PC-3 (cell line): ENCODE measurements at regions not wholly inside any gene's neighbourhood (a gene's known extent, or its start where the extent isn't known, plus 50 kb on each side); places are given as distances from the start of the nearest gene placed in this dataset.

ENCODE experiments used
- ATAC-seq: fragments of 200-7000 bp; cut with Tn5 transposase; 2 replicates; pipeline ENCODE4 v1.9.1; 2020; ENCODE audit warnings: mild to moderate bottlenecking, moderate library complexity
- BruUV-seq: library from RNA; stranded (reverse); fragments of 400-500 nt; replicated peaks from 2 replicates; lab custom pipeline; 2021; lab: Mats Ljungman, UMichigan
- CTCF ChIA-PET: fragments of 300-600 bp; sonication (Branson Sonifier 250); formaldehyde crosslinking; loops from one replicate; lab custom pipeline; 2022; ENCODE audit warnings: antibody characterized with exemption; lab: Charles Lee
- POLR2A ChIA-PET: fragments of 300-600 bp; sonication (Branson Sonifier 250); formaldehyde crosslinking; loops from one replicate; lab custom pipeline; 2022; ENCODE audit warnings: antibody characterized with exemption; ENCODE audit not compliant: unreplicated experiment; lab: Charles Lee
- DNase-seq: peaks from one replicate; pipeline ENCODE4 v3.0.0-alpha.2; 2015
- H2AFZ ChIP-seq: fragments of 300-600 bp; sonication (generic); 2 replicates; pipeline ENCODE4 v1.6.0; 2016; ENCODE audit warnings: antibody characterized with exemption, low read length
- H3F3A ChIP-seq: fragments of 300-600 bp; sonication (generic); one replicate; pipeline ENCODE4 v1.6.0; 2017; ENCODE audit warnings: antibody characterized with exemption, low read length, control low read depth, mild to moderate bottlenecking; ENCODE audit not compliant: unreplicated experiment
- H3K27ac ChIP-seq: fragments of 300-600 bp; sonication (generic); 2 replicates; pipeline ENCODE4 v1.5.1; 2016; ENCODE audit warnings: mild to moderate bottlenecking, low read length
- H3K27me3 ChIP-seq: fragments of 300-600 bp; sonication (generic); 2 replicates; pipeline ENCODE4 v1.6.1; 2016; ENCODE audit warnings: low read length, mixed read lengths
- H3K36me3 ChIP-seq: fragments of 300-600 bp; sonication (generic); 2 replicates; pipeline ENCODE4 v1.6.1; 2016; ENCODE audit warnings: low read depth, mixed run types, low read length, mixed read lengths
- H3K4me1 ChIP-seq: fragments of 300-600 bp; sonication (generic); 2 replicates; pipeline ENCODE4 v1.5.1; 2016; ENCODE audit warnings: low read length; ENCODE audit not compliant: insufficient read depth
- H3K4me2 ChIP-seq: fragments of 300-600 bp; sonication (generic); 2 replicates; pipeline ENCODE4 v1.6.0; 2016; ENCODE audit warnings: low read length
- H3K4me3 ChIP-seq: fragments of 300-600 bp; sonication (generic); 2 replicates; pipeline ENCODE4 v1.5.1; 2016; ENCODE audit warnings: mild to moderate bottlenecking, low read length, mixed read lengths
- H3K79me2 ChIP-seq: fragments of 300-600 bp; sonication (generic); 2 replicates; pipeline ENCODE4 v1.6.1; 2017; ENCODE audit warnings: low read length, mixed read lengths
- H3K9ac ChIP-seq: fragments of 300-600 bp; sonication (generic); 2 replicates; pipeline ENCODE4 v1.6.0; 2016; ENCODE audit warnings: mild to moderate bottlenecking, low read length
- H3K9me2 ChIP-seq: fragments of 300-600 bp; sonication (generic); replicated peaks from 2 replicates; pipeline ENCODE4 v1.6.1; 2016; ENCODE audit warnings: mixed run types, low read length, mixed read lengths
- H3K9me3 ChIP-seq: fragments of 300-600 bp; sonication (generic); 2 replicates; pipeline ENCODE4 v1.6.1; 2016; ENCODE audit warnings: low read length, mixed read lengths
- H4K20me1 ChIP-seq: fragments of 300-600 bp; sonication (generic); 2 replicates; pipeline ENCODE4 v1.6.1; 2016; ENCODE audit warnings: low read length, mixed read lengths
- CTCF ChIP-seq: fragments of 300-600 bp; sonication (generic); conservative IDR thresholded peaks from 2 replicates; pipeline ENCODE4 v1.5.1; 2017; ENCODE audit warnings: antibody characterized with exemption, low read depth, mild to moderate bottlenecking, low read length
- EZH2 ChIP-seq: fragments of 300-600 bp; sonication (generic); IDR thresholded peaks from one replicate; pipeline ENCODE4 v1.6.1; 2017; ENCODE audit warnings: antibody characterized with exemption, mild to moderate bottlenecking, low read length; ENCODE audit not compliant: unreplicated experiment
- EZH2phosphoT487 ChIP-seq: fragments of 300-600 bp; sonication (generic); IDR thresholded peaks from 2 replicates; pipeline ENCODE4 v1.6.1; 2018; ENCODE audit warnings: mild to moderate bottlenecking, antibody characterized with exemption, low read length, borderline replicate concordance
- intact Hi-C: fragments of 100-400 bp; cut with micrococcal nuclease; formaldehyde crosslinking; loops from 2 replicates; pipeline ENCODE4 v1.9.0; 2023

GRCh38 chr11:44483919-44484610 lies 81.4 kb upstream of the CD82 start:
- H3K9me3 ChIP-seq, result no peaks in the 10 kb centered on the region
- no TSS peak for BruUV-seq
- no peak overlapping the region for H3K9ac ChIP-seq
- no peaks in the 10 kb centered on the region for H4K20me1 ChIP-seq
- DNase-seq, result peak; percentile 12
- peak; percentile 52 for TF ChIP-seq CTCF
- no peak for TF ChIP-seq EZH2
- ATAC-seq, result no peak
- CTCF ChIA-PET, result no interaction called here
- no peaks in the 10 kb centered on the region for H3K79me2 ChIP-seq
- no peaks in the 10 kb centered on the region for H3K9me2 ChIP-seq
- no peak overlapping the region for H3K4me3 ChIP-seq
- no peaks in the 10 kb centered on the region for H3K36me3 ChIP-seq
- no peaks in the 10 kb centered on the region for H3F3A ChIP-seq
- POLR2A ChIA-PET, result no interaction called here
- intact Hi-C loops, result no loop called here
- H3K4me1 ChIP-seq, result no peaks in the 10 kb centered on the region
- H3K27ac ChIP-seq, result no peak overlapping the region
- H2AFZ ChIP-seq, result no peak overlapping the region
- H3K27me3 ChIP-seq, result peaks cover 4% of the 10 kb centered on the region; the same call in 1 of the 2 replicates
- no peak overlapping the region for H3K4me2 ChIP-seq

GRCh38 chr11:44488165-44488965 lies 77.1 kb upstream of the CD82 start:
- no peak overlapping the region for H3K4me2 ChIP-seq
- no peak overlapping the region for H3K27ac ChIP-seq
- H3K36me3 ChIP-seq, result no peaks in the 10 kb centered on the region
- H3K9me3 ChIP-seq, result no peaks in the 10 kb centered on the region
- no peaks in the 10 kb centered on the region for H3K9me2 ChIP-seq
- no peaks in the 10 kb centered on the region for H3K79me2 ChIP-seq
- no TSS peak for BruUV-seq
- peaks cover 18% of the 10 kb centered on the region; the same call in 1 of the 2 replicates for H3K27me3 ChIP-seq
- intact Hi-C loops, result no loop called here
- ChIA-PET POLR2A (no interaction called here), CTCF (interaction anchor here (0.6 kb wide), 1 partner anchor 40 kb away, joined by 3 read pairs; no protein-coding TSS in a partner anchor)
- no peaks in the 10 kb centered on the region for H3F3A ChIP-seq
- no peak overlapping the region for H3K4me3 ChIP-seq
- no peak overlapping the region for H3K9ac ChIP-seq
- TF ChIP-seq CTCF (no peak), EZH2phosphoT487 (no peak), EZH2 (no peak)
- no peak overlapping the region for H2AFZ ChIP-seq
- H4K20me1 ChIP-seq, result no peaks in the 10 kb centered on the region
- DNase-seq, result no peak
- no peak for ATAC-seq
- no peaks in the 10 kb centered on the region for H3K4me1 ChIP-seq

- DNase-seq (no peak), ATAC-seq (no peak)
- Histone ChIP-seq H3K27ac (no peak overlapping the region), H3K79me2 (no peaks in the 10 kb centered on the region), H3K4me1 (no peaks in the 10 kb centered on the region), H3K4me2 (no peak overlapping the region), H2AFZ (no peak overlapping the region), H3K36me3 (no peaks in the 10 kb centered on the region), H4K20me1 (no peaks in the 10 kb centered on the region), H3K9me3 (no peaks in the 10 kb centered on the region), H3K9ac (no peak overlapping the region), H3F3A (no peaks in the 10 kb centered on the region), H3K27me3 (peaks cover 23% of the 10 kb centered on the region; the same call in 1 of the 2 replicates), H3K4me3 (no peak overlapping the region), H3K9me2 (no peaks in the 10 kb centered on the region)
- POLR2A ChIA-PET, result no interaction called here
- BruUV-seq, result no TSS peak
- no peak for TF ChIP-seq EZH2
- TF ChIP-seq EZH2phosphoT487, result no peak
- CTCF ChIA-PET, result no interaction called here
- intact Hi-C loops, result no loop called here
Measured at GRCh38 chr11:44493383-44493782, 72.1 kb upstream of the CD82 start.
